ENCODE measurements at regions not wholly inside any gene's neighbourhood (a gene's known extent, or its start where the extent isn't known, plus 50 kb on each side); places are given as distances from the start of the nearest gene placed in this dataset.

- WGBS, 2 donors (ENCODE audit: low coverage in 1 of 2): 47 to 76% methylated on average over 3 of the region's 3 CpGs
- no peak for ATAC-seq
- TF ChIP-seq, protein P1, sequence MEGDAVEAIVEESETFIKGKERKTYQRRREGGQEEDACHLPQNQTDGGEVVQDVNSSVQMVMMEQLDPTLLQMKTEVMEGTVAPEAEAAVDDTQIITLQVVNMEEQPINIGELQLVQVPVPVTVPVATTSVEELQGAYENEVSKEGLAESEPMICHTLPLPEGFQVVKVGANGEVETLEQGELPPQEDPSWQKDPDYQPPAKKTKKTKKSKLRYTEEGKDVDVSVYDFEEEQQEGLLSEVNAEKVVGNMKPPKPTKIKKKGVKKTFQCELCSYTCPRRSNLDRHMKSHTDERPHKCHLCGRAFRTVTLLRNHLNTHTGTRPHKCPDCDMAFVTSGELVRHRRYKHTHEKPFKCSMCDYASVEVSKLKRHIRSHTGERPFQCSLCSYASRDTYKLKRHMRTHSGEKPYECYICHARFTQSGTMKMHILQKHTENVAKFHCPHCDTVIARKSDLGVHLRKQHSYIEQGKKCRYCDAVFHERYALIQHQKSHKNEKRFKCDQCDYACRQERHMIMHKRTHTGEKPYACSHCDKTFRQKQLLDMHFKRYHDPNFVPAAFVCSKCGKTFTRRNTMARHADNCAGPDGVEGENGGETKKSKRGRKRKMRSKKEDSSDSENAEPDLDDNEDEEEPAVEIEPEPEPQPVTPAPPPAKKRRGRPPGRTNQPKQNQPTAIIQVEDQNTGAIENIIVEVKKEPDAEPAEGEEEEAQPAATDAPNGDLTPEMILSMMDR (IDR thresholded peaks at IDR 0.05): no peak
- TF ChIP-seq POLR2A (IDR thresholded peaks at IDR 0.05) (no peak), EP300 (IDR thresholded peaks at IDR 0.05) (no peak), POLR2AphosphoS5 (IDR thresholded peaks at IDR 0.05) (no peak)
- no peaks in the 10 kb centered on the region for H3K27me3 ChIP-seq
- H3K27ac ChIP-seq: no peak overlapping the region
- peaks cover 0 to 5% (median 0%) of the 10 kb centered on the region in 3 donors for H3K9me3 ChIP-seq
- H3K4me1 ChIP-seq: no peaks in the 10 kb centered on the region
- no peak overlapping the region for H3K4me3 ChIP-seq
- H3K36me3 ChIP-seq: no peaks in the 10 kb centered on the region
Measured at GRCh38 chr6:145381941-145382340, 353.4 kb downstream of the EPM2A start.

- H3K27ac ChIP-seq: no peak overlapping the region
- WGBS, 2 donors (ENCODE audit: low coverage in 1 of 2): 81 to 83% methylated on average over 3 of the region's 3 CpGs
- no peaks in the 10 kb centered on the region for H3K9me3 ChIP-seq
- TF ChIP-seq POLR2A (IDR thresholded peaks at IDR 0.05) (no peak), EP300 (IDR thresholded peaks at IDR 0.05) (no peak), POLR2AphosphoS5 (IDR thresholded peaks at IDR 0.05) (no peak)
- TF ChIP-seq, protein P1 (IDR thresholded peaks at IDR 0.05): no peak
- H3K4me1 ChIP-seq: no peaks in the 10 kb centered on the region
- no peak for ATAC-seq
- no peak overlapping the region for H3K4me3 ChIP-seq
- no peaks in the 10 kb centered on the region for H3K27me3 ChIP-seq
- no peaks in the 10 kb centered on the region for H3K36me3 ChIP-seq
Measured at GRCh38 chr6:145383428-145383827, 351.9 kb downstream of the EPM2A start.

DNA sequence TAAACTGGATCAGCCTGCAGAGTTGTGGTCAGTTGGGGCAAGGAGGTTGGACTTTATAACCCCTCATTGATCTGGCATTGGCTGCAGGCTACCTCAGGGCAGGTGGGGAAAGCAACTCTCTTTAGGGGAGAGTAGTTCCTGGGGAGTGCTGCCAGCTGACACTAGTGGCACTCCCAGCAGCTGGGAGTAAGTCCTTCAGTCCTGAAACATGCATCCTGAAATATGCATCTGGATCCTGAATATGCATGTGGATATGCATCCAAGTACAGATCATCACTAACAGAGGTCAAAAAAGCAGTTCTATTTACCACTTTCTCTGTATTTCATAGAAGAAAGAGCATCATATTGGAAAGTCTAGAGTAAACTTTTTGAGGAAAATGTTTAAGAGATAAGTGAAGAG, 350.8 kb downstream of the EPM2A start:
- TF ChIP-seq, protein P1 (IDR thresholded peaks at IDR 0.05): no peak
- TF ChIP-seq POLR2AphosphoS5 (IDR thresholded peaks at IDR 0.05) (no peak), POLR2A (IDR thresholded peaks at IDR 0.05) (no peak), EP300 (IDR thresholded peaks at IDR 0.05) (no peak)
- Histone ChIP-seq H3K9me3 (no peaks in the 10 kb centered on the region), H3K36me3 (no peaks in the 10 kb centered on the region), H3K27me3 (no peaks in the 10 kb centered on the region), H3K27ac (no peak overlapping the region), H3K4me1 (no peaks in the 10 kb centered on the region), H3K4me3 (no peak overlapping the region)
- ATAC-seq: no peak

DNA sequence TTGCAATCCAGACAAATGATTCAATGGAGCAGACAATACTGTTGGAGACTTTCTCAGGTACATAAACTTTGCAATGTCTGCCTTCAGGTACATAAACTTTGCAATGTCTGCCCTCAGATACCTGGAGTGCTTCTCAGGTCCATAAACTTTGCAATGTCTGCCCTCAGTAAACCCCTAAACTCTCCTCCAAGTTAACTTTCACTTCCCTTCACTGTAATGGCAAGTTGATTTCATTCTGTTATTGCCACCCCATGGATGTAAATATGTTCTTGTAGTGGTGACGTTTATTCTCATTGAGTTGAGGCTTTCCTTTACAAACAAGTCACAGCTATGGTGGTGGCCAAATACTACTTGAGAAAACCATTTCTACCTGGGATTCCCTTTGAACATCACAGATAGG, 338.8 kb downstream of the EPM2A start:
- Histone ChIP-seq H3K9me3 (no peaks in the 10 kb centered on the region), H3K27me3 (no peaks in the 10 kb centered on the region), H3K27ac (no peak overlapping the region), H3K4me3 (no peak overlapping the region), H3K36me3 (no peaks in the 10 kb centered on the region), H3K4me1 (no peaks in the 10 kb centered on the region)
- ATAC-seq: no peak
- WGBS, 2 donors (ENCODE audit: low coverage in 1 of 2): no CpG with 5 or more reads among the region's 1 CpG
- TF ChIP-seq EP300 (IDR thresholded peaks at IDR 0.05) (no peak), POLR2A (IDR thresholded peaks at IDR 0.05) (no peak), POLR2AphosphoS5 (IDR thresholded peaks at IDR 0.05) (no peak)
- TF ChIP-seq, protein P1 (IDR thresholded peaks at IDR 0.05): no peak

DNA sequence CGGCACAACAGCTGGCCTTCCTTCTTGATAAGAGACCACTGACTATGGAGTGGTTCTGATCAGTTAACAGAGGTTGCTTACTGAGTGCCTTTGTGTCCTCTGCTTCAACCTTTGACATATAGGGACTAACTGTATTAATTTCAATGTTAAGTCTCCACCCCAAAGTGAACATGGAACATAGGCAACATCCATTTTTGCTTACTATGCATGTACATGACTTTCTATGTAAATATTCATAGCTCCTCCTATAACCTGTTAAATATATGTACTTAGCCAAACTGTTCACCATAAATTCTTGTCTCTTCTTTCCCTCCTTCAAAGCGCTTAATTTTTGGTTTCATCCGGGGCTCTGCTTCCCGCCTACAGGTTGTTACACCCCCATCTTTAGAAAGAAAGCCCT, 334.8 kb downstream of the EPM2A start:
- Histone ChIP-seq H3K9me3 (no peaks in the 10 kb centered on the region), H3K36me3 (no peaks in the 10 kb centered on the region), H3K27ac (no peak overlapping the region), H3K27me3 (no peaks in the 10 kb centered on the region), H3K4me1 (no peaks in the 10 kb centered on the region), H3K4me3 (no peak overlapping the region)
- TF ChIP-seq EP300 (IDR thresholded peaks at IDR 0.05) (no peak), POLR2A (IDR thresholded peaks at IDR 0.05) (no peak), POLR2AphosphoS5 (IDR thresholded peaks at IDR 0.05) (no peak)
- TF ChIP-seq, protein P1 (IDR thresholded peaks at IDR 0.05): no peak
- WGBS, 2 donors (ENCODE audit: low coverage in 1 of 2): 70 to 96% methylated on average over 3 to 4 of the region's 4 CpGs
- no peak for ATAC-seq

All from gastroesophageal sphincter (tissue), 4 donors.